ENCODE measurements at regions not wholly inside any gene's neighbourhood (a gene's known extent, or its start where the extent isn't known, plus 50 kb on each side); places are given as distances from the start of the nearest gene placed in this dataset.

GRCh38 chr16:73663720-73664119, 615.8 kb upstream of the ZFHX3 start:
- no peak for DNase-seq

- DNase-seq = no peak
Observed at GRCh38 chr16:73636196-73636595, 588.3 kb upstream of the ZFHX3 start.

GRCh38 chr16:73629011-73629410, 581.1 kb upstream of the ZFHX3 start:
- DNase-seq = no peak

GRCh38 chr16:73617738-73618137, 569.8 kb upstream of the ZFHX3 start:
- DNase-seq = no peak

- DNase-seq = no peak
Observed at GRCh38 chr16:73616770-73617169, 568.8 kb upstream of the ZFHX3 start.

- DNase-seq = no peak
Observed at GRCh38 chr16:73616166-73616753, 568.3 kb upstream of the ZFHX3 start.

GRCh38 chr16:73615071-73615940, 567.4 kb upstream of the ZFHX3 start:
- no peak for DNase-seq

GRCh38 chr16:73614131-73614530, 566.2 kb upstream of the ZFHX3 start:
- DNase-seq = no peak

GRCh38 chr16:73610605-73611156, 562.8 kb upstream of the ZFHX3 start:
- DNase-seq = no peak

- no peak for DNase-seq
Observed at GRCh38 chr16:73610160-73610559, 562.2 kb upstream of the ZFHX3 start.

GRCh38 chr16:73608911-73609310, 561.0 kb upstream of the ZFHX3 start:
- no peak for DNase-seq

- DNase-seq = no peak
Observed at GRCh38 chr16:73605309-73605708, 557.4 kb upstream of the ZFHX3 start.

GRCh38 chr16:73601911-73602310, 554.0 kb upstream of the ZFHX3 start:
- no peak for DNase-seq

GRCh38 chr16:73599870-73600269, 551.9 kb upstream of the ZFHX3 start:
- DNase-seq = no peak

- no peak for DNase-seq
Observed at GRCh38 chr16:73599351-73599750, 551.4 kb upstream of the ZFHX3 start.

GRCh38 chr16:73584157-73584556, 536.2 kb upstream of the ZFHX3 start:
- no peak for DNase-seq

GRCh38 chr16:73572135-73572828, 524.4 kb upstream of the ZFHX3 start:
- no peak for DNase-seq

- no peak for DNase-seq
Observed at GRCh38 chr16:73569266-73569980, 521.5 kb upstream of the ZFHX3 start.

GRCh38 chr16:73568769-73569168, 520.8 kb upstream of the ZFHX3 start:
- no peak for DNase-seq

- DNase-seq = no peak
Observed at GRCh38 chr16:73565925-73566324, 518.0 kb upstream of the ZFHX3 start.

- no peak for DNase-seq
Observed at GRCh38 chr16:73565263-73565662, 517.3 kb upstream of the ZFHX3 start.

- DNase-seq = no peak
Observed at GRCh38 chr16:73563709-73564108, 515.8 kb upstream of the ZFHX3 start.

- no peak for DNase-seq
Observed at GRCh38 chr16:73560497-73560896, 512.6 kb upstream of the ZFHX3 start.

Measured in KG1 (cell line).